ENCODE measurements at regions not wholly inside any gene's neighbourhood (a gene's known extent, or its start where the extent isn't known, plus 50 kb on each side); places are given as distances from the start of the nearest gene placed in this dataset.

- no peak for DNase-seq
- Histone ChIP-seq H3K27ac (no peak overlapping the region), H3K4me3 (no peak overlapping the region), H3K36me3 (no peaks in the 10 kb centered on the region), H3K4me1 (no peaks in the 10 kb centered on the region), H3K9me3 (peaks cover 0 to 7% (median 3%) of the 10 kb centered on the region in 3 donors), H3K27me3 (no peaks in the 10 kb centered on the region)
- TF ChIP-seq CTCF (IDR thresholded peaks at IDR 0.05) = no peak
- intact Hi-C loops (cut with DNase I; ENCODE audit: low total_unique reads) = no loop called here
Observed at GRCh38 chr2:111642586-111643327, 241.2 kb downstream of the ANAPC1 start.

GRCh38 chr2:111643759-111644158, 240.2 kb downstream of the ANAPC1 start:
- H3K27me3 ChIP-seq = no peaks in the 10 kb centered on the region

GRCh38 chr2:111647359-111647758, 236.6 kb downstream of the ANAPC1 start:
- Histone ChIP-seq H3K27ac (no peak overlapping the region), H3K36me3 (no peaks in the 10 kb centered on the region), H3K4me3 (no peak overlapping the region), H3K9me3 (peaks cover 0 to 14% (median 3%) of the 10 kb centered on the region in 3 donors), H3K27me3 (no peaks in the 10 kb centered on the region), H3K4me1 (no peaks in the 10 kb centered on the region)
- DNase-seq = no peak
- intact Hi-C loops (cut with DNase I; ENCODE audit: low total_unique reads) = no loop called here
- no peak for TF ChIP-seq CTCF (IDR thresholded peaks at IDR 0.05)

More at GRCh38 chr2:111643759-111644158, 240.2 kb downstream of the ANAPC1 start:
- Histone ChIP-seq H3K4me3 (no peak overlapping the region), H3K4me1 (no peaks in the 10 kb centered on the region), H3K27ac (no peak overlapping the region), H3K9me3 (peaks cover 0 to 7% (median 3%) of the 10 kb centered on the region in 3 donors), H3K36me3 (no peaks in the 10 kb centered on the region)
- TF ChIP-seq CTCF (IDR thresholded peaks at IDR 0.05) = no peak
- DNase-seq = no peak
- intact Hi-C loops (cut with DNase I; ENCODE audit: low total_unique reads) = no loop called here

GRCh38 chr2:111652038-111652437, 232.0 kb downstream of the ANAPC1 start:
- no peak overlapping the region for H3K27ac ChIP-seq
- intact Hi-C loops (cut with DNase I; ENCODE audit: low total_unique reads) = no loop called here
- no peak for TF ChIP-seq CTCF (IDR thresholded peaks at IDR 0.05)

GRCh38 chr2:111652681-111653080, 231.3 kb downstream of the ANAPC1 start:
- intact Hi-C loops (cut with DNase I; ENCODE audit: low total_unique reads) = no loop called here
- no peaks in the 10 kb centered on the region for H3K27me3 ChIP-seq
- TF ChIP-seq CTCF (IDR thresholded peaks at IDR 0.05) = no peak
- H3K27ac ChIP-seq = no peak overlapping the region
- no peaks in the 10 kb centered on the region for H3K36me3 ChIP-seq
- no peak for DNase-seq
- peaks cover 0 to 7% (median 0%) of the 10 kb centered on the region in 3 donors for H3K9me3 ChIP-seq
- no peak overlapping the region for H3K4me3 ChIP-seq
- no peaks in the 10 kb centered on the region for H3K4me1 ChIP-seq

More at GRCh38 chr2:111652038-111652437, 232.0 kb downstream of the ANAPC1 start:
- DNase-seq = no peak
- Histone ChIP-seq H3K36me3 (no peaks in the 10 kb centered on the region), H3K4me3 (no peak overlapping the region), H3K27me3 (no peaks in the 10 kb centered on the region), H3K4me1 (no peaks in the 10 kb centered on the region), H3K9me3 (peaks cover 0 to 13% (median 3%) of the 10 kb centered on the region in 3 donors)

All from tibial artery (tissue), 4 donors.